ENCODE measurements at regions not wholly inside any gene's neighbourhood (a gene's known extent, or its start where the extent isn't known, plus 50 kb on each side); places are given as distances from the start of the nearest gene placed in this dataset.

GRCh38 chr6:84459401-84459800 is 232.0 kb upstream of the CEP162 start:
- TF ChIP-seq MNT (IDR thresholded peaks at IDR 0.05) (no peak), MEIS2 (CRISPR knock-in tag; IDR thresholded peaks at IDR 0.05) (no peak), CHD2 (IDR thresholded peaks at IDR 0.05; ENCODE audit: low read depth, low read length) (no peak)
